Muscle of arm (tissue), 1 donor: ENCODE measurements at regions not wholly inside any gene's neighbourhood (a gene's known extent, or its start where the extent isn't known, plus 50 kb on each side); places are given as distances from the start of the nearest gene placed in this dataset.
"Not testable (repeated sequence)": the region's sequence is repeated elsewhere in the genome, so short reads cannot be mapped to it uniquely, and the experiment has no call there.

Experiments
- DNase-seq: peaks from one replicate; pipeline ENCODE4 v3.0.0-alpha.2; 2013

DNA sequence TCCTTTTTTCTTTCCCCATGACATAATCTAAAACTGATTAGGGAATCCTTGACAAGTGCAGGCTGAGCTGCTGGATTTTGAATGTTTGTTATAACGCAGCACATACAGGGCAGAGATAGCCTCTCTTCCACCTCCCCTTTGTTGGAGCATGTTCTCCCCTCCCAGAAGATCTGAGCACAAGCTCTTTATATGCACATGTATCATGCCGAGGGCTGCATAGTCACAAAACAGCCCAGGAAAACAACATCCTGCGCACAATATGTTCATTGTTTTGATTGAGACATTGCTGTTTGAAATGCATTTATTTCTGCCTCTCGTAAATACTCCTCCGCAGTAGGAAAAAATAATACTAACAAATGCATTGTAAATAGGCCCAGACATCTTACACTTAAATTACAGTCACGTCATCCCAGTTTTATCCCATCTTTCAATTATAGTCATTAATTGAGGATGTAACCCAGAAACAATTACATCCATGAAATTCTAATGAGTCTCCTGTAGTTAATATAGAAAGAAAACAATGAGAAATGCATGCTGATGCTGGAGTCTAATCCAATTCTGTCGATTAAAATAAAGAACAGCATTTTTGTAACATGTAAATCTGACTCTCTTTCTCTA, 401.8 kb downstream of the BTG1 start:
- no peak for DNase-seq

DNA sequence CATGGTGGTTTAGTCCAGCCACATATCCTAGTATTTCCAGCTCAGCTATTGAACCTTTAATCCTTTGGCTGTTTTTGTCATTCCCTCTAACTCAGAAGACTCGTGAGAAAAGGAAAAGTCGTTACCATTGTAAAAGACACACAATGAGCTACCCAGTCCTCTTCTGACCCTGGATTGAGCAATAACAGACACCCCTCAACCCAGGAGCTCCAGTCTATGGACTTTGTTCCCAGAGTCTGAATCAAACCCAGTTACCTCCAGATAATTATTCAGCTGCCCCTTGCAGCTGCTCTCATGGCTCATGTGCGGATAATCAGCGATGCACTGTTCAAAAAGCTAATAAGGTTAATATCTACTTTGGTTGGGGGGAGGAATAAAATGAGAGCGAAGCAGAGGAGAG, 402.4 kb downstream of the BTG1 start:
- DNase-seq, result no peak

DNA sequence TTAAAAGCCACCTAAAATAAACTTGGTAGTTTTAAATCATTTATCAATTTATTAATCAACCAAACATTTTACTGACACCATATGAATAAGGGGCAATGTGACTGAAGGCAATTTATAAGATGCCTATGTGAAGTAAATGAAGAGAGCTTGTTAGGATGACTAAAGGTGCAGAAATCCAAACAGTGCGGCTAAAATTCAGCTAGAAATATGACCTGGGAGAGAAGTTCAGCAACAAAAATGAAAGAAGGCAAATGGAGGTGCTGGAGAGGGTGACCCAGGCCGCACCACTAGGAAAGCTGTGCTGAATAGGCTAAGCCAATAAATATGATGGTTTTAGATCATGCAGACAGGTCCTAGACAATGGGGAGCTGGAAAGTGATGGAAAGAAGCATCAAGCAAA, 403.7 kb downstream of the BTG1 start:
- DNase-seq, result no peak

DNA sequence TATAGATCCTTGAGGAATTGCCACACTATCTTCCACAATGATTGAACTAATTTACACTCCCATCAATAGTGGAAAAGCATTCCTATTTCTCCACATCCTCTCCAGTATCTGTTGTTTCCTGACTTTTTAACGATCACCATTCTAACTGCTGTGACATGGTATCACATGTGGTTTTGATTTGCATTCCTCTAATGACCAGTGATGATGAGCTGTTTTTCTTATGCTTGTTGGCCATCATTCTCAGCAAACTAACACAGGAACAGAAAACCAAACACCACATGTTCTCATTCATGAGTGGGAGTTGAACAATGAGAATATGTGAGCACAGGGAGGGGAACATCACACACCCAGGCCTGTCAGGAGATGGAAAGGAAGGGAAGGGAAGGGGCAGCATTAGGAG, 411.8 kb downstream of the BTG1 start:
- not testable (repeated sequence) for DNase-seq

DNA sequence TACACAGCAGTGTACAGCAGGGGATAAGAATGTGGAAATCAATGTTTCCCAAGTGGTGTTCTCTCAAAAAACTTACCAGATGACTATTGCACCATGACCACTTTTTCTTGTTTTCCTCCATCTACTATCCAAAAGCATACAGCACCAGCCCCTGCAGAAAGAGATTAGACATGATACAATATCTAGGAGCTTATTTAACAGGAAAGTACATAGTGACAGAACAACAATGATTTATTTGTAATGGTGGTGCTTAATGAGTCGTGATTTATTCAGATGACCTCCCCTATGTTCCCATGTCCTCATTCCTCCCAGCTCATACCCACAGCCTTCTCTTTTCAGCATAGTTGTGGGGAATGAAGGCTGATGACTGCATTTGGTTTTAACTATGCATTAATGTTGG, 413.6 kb downstream of the BTG1 start:
- DNase-seq, result no peak

DNA sequence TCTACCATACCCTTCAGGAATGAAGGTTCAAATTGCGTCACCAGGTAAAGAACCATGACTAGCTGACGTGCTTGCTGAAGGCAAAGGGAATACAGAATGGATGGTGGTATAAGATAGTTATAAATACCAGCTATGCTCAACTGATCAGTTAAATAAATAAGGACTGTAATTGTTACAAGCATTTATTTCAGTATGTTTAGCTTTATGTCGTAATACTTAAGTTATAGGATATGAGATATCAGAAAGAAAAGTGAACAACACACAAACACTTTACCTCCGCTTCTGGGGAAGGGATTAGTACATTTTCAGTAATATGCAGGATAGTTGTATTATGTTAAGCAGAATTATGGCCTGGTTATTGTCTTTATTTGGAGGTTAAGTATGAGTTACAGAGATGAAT, 416.1 kb downstream of the BTG1 start:
- DNase-seq, result no peak

DNA sequence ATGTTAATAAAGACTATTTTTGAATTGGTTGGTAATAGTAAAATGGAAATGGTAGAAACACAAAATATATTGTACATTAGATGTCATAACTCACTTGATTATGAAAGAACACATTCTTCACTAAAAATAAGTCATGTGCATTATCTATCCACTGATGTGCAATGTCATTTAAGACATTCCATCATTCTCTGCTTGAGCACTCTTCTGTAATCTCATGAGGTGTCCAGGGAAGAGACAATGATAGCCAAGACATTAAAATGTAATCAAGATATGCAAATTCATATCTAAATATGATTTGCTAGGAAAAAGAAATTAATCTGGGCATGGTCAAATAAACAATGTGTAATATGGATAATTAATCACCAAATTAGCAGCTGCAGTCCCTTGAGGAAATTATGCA, 422.5 kb downstream of the BTG1 start:
- DNase-seq, result no peak

DNA sequence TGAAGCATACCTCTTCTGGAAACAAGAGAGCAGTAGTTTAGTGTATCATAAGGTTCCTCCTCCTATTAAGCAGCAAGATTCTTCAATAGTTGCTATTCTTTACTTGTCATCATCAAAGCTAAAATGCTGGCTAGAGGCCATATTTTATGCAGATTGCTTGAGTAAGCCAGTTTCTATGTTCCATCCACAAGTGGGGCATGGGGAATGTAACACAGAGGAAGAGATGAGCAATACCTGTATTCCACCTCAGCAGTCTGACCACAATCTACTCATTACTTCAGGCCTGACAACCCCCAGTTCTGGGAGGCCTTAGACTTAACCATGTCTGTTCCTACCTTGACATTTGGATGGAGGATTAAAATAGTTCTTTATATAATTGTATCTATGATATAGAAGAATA, 423.6 kb downstream of the BTG1 start:
- no peak for DNase-seq

DNA sequence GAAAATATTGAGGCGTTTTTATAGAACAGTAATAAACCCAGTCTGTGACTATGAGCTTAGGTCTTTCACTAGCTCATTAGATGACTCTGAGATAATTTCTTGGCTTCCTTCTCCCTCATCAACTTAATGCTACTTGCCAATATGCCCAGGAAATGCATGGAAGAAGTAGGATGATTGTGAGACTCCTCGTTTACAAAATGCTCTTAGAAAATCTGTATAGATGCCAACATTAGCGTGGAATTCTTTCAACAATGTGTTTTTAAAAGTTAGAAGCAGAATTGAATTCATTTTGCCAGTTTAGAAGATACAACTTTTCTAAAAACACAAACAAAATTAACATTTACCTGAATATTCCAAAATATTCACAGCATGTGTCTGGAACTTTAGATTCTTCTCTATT, 424.6 kb downstream of the BTG1 start:
- DNase-seq, result no peak

DNA sequence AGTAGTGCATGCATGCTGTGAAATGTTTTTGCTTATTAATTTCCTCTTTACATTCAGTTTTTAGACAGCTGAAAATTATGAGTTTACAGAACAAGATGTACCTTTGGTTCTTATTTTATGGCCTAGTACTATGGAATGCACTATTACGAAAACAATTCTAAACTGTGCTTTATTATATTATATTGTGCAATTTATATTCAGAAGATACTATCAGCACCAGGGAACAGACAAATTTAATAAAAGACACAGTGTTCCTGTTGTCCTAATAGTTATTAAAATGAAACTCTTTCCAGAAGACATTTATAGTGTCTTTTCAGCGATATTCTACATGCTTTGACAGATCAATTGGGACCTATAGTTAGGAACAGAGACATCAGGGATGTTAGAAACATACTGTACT, 427.3 kb downstream of the BTG1 start:
- DNase-seq, result no peak

DNA sequence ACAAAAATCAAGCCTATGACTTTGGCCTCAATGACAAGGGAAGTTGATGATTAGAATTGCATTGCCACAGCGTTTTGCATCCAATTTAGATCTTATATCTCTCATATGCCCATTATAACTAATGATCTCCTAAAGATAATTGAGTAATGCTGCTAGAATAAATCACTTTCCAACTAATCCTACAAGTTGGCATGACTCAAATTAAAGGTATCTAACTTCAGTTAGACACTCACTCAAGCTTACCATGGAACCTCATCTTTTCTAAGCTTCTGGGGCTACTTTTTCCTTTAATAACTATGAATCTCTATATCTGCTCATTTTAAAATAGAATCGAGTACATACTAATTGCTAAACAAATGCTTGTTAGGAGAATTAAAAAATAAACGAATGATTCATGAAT, 427.8 kb downstream of the BTG1 start:
- DNase-seq, result no peak

DNA sequence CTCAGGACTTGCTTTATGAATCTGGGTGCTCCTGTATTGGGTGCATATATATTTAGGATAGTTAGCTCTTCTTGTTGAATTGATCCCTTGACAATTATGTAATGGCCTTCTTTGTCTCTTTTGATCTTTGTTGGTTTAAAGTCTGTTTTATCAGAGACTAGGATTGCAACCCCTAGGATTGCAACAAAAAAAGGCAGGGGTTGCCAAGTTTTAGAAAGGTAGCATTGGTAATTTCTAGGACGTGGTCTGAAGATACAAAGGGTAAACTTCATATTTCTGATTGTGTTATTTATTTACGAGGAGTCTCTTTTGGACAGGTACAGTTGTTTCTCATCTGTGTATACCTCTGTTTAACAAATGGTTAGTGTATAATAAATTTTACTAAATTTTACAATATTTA, 433.7 kb downstream of the BTG1 start:
- DNase-seq, result not testable (repeated sequence)

DNA sequence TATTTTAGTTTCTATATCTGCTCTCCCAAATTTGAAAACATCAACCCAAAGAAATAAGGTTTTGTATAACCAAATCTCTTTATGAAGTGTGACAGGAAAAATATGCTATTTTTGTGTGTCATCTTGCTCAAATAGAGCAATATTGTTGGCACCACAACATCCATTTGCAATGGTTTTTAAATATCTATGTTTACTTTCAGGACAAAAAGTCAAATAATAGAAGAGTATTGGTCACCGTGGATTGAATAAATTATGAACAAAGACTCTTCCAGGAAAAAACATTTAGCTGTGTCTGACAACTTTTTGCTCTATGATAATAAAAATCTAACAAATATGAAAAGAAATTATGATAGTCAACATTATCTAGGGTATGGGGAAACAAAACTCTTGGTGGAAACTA, 439.2 kb downstream of the BTG1 start:
- no peak for DNase-seq

DNA sequence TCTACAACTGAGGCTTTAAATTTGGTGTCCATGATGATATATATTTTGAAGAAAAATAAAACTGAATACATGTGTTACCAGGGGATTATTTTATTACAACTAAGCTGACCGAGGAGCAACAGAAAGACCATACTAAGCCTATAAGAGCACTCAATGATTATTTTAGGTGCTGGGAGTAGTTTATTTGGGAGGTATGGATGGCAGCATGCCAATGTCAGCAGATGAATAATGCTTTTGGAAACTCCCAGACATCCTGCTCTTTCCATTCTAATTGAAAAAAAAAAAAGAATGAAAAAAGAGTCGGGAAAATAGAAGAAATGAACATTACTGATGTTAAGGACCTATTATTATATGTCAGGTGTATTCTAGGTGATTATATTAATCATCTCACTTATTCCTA, 441.2 kb downstream of the BTG1 start:
- DNase-seq, result no peak

DNA sequence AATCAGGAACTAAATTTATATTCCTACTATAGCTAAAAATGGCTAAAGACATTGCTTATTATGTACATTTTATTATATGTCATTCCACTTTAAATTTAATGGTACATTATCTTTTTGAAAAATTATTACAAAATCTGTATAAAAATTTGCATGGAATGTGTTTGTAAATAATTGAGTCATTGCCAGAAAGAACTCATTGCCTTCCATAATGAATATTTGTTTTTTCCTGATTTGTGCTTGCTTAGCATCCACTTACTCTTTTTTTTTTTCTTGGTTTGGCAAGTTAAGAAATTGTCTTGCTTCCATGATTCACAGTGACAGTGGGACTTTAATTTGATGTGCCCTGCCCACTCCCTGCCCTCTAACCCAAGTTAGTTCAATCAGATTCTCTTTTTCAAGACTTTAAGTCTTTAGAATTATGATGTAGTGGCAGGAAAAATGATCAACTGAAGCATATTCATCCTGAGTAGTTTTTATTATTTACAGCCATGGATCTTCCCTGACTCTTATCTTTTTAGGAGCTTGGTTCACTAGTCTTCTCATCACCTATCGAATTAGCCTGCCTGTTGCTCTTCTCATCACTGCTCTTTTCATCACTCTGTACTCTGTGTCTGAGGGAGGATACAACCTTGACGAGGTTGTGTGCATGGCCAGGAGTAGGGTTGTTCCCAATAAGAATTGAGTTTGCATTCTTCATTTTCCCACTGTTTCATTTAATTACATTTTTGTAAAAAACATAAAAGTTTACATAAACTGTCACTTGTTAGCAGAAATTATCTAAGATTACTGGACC, 442.0 kb downstream of the BTG1 start:
- no peak for DNase-seq

DNA sequence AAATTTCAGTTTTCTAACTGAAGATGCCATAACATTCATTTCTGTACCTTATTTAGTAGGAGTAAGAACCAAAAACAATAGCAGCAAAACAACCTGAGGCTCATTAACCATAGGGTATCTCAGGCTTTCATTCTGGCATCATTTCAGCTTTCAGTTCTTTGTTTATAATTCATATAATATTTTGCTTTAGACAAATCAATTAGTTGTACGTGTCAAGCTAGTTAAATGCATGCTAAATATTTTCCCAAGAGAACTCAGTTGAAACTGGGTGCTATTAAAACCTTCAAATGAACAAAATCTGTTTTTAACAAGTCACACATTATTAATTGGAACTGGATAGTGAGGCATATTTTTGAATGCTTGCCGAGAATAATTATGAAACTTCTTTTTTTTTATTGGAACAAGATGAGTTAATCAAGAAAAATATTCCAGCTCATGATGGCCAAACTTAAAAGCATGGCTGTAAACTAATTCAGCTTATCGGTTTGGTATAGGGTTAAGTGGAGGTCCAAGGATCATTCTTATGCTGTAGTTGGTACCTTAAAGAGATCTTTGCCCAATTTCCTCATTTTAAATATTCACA, 442.7 kb downstream of the BTG1 start:
- DNase-seq, result no peak

DNA sequence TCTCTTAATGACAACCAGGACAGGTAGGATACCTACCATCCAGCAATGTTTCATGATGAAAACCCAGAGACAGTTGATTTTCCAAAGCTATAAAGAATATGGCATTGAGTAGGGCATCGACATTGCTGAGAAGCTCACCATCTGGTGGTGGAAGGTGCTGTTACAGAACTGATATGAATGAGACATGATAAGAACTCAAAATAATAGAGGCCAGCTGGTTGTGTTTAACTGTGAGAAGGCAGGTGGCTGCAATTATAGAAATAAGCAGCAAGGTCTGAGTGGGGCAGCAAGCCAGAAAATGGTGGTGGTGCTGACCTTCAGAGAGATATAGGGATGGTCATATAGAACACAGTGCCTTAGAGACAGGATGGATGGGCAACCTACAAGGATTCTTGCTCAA, 449.7 kb downstream of the BTG1 start:
- DNase-seq, result no peak

DNA sequence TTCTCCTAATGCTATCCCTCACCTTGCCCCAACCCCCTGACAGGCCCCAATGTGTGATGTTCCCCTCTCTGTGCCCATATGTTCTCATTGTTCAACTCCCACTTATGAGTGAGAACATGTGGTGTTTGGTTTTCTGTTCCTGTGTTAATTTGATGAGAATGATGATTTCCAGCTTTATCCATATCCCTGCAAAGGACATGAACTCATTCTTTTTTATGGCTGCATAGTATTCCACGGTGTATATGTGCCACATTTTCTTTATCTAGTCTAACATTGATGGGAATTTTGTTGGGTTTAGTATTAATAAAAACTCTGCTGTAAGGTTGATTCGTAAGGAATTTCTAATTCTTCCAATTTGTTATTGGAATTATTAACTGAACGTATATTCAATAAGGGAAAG, 450.2 kb downstream of the BTG1 start:
- not testable (repeated sequence) for DNase-seq

DNA sequence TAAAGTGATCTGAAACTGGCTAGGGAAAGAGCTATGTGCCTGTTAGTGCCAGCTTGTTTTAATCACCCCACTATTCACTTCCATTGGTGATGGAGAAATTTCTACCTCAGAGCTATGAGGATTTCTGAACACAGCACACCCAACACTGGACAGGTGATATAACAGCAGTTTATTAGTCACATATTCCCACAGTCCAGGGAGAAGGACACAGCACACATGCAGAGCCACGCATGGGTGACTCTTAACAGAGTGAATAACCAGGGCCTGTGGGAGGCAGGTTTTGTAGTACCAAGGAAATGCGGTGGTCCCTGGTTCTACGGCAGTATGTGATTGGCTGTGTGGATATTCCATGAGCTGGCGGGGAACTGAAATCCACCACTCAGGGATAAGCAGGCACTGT, 455.1 kb downstream of the BTG1 start:
- DNase-seq, result no peak

DNA sequence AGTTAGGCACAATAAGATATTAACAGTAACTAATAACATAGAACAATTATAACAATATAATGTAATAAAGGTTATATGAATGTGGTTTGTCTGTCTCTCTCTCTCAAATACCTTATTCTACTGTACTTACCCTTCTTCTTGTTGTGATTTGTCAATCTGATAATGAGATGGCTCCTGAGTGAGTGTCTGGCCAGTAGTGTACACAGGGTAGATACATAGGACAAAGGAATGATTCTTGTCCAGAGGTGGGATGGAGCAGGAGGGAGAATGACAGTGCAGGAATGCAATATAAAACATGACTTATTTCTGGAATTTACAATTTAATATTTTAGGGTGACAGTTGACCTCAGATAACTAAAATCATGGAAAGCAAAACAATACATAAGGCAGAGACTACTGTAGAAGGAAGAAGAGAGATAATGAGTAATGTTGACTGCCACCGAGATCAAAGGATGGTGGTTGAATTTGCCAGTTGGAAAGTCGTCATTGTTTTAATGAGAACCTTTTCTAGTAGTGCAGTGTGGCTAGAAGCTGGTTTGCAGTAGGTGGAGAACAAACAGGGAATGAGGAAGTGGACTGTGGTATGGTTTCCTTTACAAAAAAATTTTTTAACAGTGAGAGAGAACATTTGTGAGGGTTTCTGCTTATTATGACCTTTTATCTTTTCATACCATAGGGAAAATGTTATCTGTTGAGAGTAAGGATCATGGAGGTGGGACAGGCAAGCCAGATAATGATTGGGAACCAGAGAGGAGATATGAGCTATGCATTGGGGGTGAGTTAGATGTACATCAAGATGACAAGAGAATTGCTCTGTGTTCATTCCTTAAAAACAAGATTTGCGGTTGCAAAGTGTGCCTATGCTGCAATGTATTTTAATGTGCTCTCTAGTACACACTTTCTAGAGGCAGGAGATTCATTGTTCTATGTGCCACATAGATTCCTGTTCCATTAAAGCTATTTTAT, 458.3 kb downstream of the BTG1 start:
- no peak for DNase-seq

DNA sequence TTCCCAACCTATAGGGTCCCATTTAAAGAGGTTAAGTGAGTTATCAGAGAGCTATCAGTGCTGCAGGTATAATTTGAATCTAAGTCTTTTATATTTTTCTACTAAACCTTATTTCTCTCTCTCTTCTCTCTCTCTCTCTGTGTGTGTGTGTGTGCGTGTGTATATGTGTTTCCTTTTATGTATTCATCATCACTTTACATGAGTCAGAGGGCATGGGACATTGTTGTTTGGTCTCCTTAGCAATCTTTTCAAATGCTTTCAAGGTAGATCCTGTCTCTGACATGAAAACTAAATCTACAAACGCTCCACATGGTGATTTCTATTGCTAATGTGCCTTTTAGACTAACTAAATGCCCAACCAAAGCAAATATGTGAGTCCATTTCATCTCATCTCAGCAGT, 459.7 kb downstream of the BTG1 start:
- no peak for DNase-seq

DNA sequence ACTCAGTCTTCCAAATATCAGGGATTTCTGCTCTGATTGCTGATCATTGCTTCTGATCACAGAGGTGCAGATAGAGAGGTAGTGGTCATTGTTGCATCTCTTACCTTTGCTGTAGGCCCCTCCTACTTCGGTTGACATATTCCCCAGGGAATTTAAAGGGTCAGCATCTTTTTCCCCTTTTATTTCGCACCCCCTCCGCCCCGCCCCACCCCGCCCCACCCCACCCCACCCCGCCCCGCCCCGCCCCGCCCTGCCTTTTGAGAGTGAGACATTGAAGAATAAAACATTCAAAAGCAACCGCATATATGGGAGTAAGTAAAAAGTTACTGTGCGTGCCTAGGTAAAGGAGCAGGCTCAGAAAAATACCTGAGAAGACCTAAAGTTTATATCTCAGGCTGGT, 463.9 kb downstream of the BTG1 start:
- DNase-seq, result no peak
